ENCODE measurements at regions not wholly inside any gene's neighbourhood (a gene's known extent, or its start where the extent isn't known, plus 50 kb on each side); places are given as distances from the start of the nearest gene placed in this dataset.

DNA sequence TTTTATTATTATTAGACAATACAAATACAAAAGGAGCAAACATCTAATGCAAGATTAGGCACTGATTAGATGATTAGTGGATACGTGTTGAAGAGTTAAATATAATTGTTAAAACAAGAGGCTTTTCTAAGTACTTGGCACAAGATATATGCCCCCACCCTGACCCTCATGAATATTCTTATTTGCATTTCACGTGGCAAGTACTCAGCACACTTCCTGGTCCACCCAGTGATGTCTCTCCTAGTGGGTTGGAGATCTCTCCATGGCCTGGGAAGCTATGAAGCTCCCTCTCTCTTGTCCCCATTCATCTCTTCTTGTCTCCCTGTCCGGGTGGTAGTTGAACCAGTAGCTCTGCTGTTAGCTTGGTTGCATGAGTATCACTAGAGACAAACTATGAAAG is 375.3 kb downstream of the ADRA2A start:
- no peak for DNase-seq (ENCODE audit: low spot score)

DNA sequence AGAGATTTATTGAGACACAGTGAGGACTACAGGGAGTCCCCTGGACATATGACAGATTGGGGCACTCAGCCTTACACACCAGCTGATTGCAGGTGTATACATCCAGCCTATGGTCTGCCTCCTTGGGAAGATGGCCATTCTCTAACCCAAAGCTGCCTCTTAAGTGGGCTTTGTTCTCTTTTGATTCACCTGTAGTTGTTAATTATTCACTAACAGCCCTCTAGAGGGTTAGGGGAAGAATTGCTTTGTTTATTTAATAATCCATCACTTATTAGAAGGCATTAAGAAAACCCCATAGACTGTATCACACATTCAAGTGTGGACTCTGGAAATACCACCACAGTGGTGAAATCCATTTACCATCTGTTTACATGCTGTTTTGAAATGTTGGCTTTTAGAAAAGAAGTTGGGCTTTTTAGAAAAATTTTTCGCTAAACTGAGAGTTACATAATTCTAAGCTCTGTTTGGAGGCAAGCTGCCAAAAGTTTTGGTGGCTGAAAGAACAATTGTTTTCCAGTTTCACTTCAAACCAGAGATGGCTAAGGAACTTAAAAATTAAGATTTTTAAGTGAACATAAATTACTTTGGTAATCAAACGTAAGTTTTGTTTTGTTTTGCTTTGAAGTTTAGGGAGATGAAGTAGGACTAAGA is 379.1 kb downstream of the ADRA2A start:
- DNase-seq (ENCODE audit: low spot score), result no peak

DNA sequence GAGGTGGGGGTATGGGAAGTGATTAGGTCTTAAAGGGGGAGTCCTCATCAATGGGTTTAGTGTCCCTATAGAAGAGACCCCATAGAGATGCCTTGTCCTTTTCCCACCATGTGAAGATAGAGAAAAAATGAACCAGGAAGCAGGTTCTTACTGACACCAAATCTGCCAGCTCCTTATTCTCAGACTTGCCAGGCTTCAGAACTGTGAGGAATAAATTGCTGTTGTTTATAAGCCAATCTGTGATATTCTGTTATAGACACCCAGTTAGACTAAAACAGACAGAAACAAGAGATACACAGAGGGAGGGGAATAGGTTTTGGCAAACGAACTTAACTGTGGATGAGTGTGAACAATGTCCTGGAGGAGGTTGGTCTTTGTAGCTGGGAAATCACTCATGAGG is 381.4 kb downstream of the ADRA2A start:
- DNase-seq (ENCODE audit: low spot score), result no peak

DNA sequence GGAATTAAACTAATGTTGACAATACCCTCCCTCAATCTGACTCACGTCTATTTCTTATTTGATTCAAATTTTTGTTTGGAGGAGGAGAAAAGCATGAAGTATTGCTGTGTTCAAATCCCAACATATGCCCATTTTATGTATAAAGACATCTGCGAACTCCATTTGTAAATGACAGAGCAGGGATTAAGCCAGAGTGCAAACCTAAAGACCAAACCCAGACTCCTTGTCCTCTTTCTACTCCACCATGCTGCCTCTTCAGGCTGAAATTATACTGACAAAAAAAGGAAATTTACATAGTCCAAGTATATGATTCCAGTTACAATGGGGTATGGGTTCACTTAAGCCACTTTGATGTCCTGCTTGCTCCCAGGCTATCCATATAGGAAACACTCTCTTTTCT is 383.1 kb downstream of the ADRA2A start:
- no peak for DNase-seq (ENCODE audit: low spot score)

DNA sequence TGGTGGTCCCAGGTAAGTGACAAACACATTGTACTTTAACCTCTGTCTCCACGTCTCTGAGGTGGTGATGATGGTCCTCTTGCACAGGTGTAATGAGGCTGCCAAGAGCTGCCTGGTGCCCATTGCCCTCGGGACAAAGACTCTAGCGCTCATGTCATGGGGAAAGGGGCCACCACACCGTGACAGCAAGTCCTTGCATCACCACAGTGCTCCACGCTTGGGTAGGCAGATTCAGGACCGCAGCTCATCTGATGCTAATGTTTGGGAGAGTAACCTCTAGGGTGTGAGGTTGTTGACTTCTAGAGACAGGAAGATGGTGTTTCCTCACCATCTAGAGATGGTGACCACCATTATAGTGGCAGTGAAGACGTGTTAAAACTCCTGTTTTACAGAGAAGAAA is 395.6 kb downstream of the ADRA2A start:
- DNase-seq (ENCODE audit: low spot score), result no peak

- DNase-seq (ENCODE audit: low spot score), result no peak
Measured at GRCh38 chr10:111473361-111473760, 396.5 kb downstream of the ADRA2A start.

- DNase-seq (ENCODE audit: low spot score), result no peak
Measured at GRCh38 chr10:111474786-111475185, 398.0 kb downstream of the ADRA2A start.

DNA sequence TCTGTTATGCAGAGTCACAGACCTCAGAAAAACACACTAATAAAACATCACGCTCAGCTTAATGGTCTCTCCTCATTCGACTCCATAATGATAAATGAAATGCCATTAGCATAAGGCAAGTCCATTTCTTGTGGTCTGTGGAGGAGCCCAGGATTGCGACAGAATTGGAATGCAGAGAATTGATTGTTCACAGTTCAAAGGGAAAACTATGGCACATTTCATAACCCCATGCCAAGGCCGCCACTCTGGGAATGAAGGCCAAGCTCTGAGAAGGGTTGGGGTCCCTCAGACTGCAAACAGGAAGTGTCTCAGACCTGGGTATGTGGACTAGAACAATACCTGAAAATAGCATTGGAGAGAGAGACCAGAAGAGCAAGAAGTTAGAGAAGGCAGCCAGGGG is 398.9 kb downstream of the ADRA2A start:
- no peak for DNase-seq (ENCODE audit: low spot score)

- no peak for DNase-seq (ENCODE audit: low spot score)
Measured at GRCh38 chr10:111478651-111479050, 401.8 kb downstream of the ADRA2A start.

GRCh38 chr10:111479966-111480365 is 403.1 kb downstream of the ADRA2A start:
- DNase-seq (ENCODE audit: low spot score), result no peak

GRCh38 chr10:111481261-111481826 is 404.5 kb downstream of the ADRA2A start:
- no peak for DNase-seq (ENCODE audit: low spot score)

DNA sequence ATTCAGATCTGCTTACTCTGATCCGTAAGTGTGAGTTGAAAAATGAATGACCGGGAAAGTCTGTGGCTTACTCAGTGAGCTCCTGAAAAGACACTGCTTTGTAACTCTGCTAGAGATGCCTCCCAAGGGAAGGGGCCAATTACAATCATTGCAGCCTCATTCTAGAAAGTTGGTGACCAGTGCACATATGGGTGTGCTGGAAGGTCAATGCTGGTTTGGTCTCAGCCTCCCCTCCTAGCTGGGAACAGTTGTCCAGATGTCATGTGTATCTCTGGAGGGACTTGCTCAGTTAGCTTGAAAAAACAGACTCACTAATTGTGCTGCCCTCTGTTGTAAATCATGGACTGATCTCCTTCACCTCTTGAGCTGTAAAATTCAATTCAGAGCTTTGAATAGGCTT is 405.0 kb downstream of the ADRA2A start:
- DNase-seq (ENCODE audit: low spot score), result no peak

GRCh38 chr10:111482621-111483216 is 405.9 kb downstream of the ADRA2A start:
- DNase-seq (ENCODE audit: low spot score), result no peak

- DNase-seq (ENCODE audit: low spot score), result no peak
Measured at GRCh38 chr10:111485767-111486166, 408.9 kb downstream of the ADRA2A start.

GRCh38 chr10:111486346-111486745 is 409.5 kb downstream of the ADRA2A start:
- DNase-seq (ENCODE audit: low spot score), result no peak

DNA sequence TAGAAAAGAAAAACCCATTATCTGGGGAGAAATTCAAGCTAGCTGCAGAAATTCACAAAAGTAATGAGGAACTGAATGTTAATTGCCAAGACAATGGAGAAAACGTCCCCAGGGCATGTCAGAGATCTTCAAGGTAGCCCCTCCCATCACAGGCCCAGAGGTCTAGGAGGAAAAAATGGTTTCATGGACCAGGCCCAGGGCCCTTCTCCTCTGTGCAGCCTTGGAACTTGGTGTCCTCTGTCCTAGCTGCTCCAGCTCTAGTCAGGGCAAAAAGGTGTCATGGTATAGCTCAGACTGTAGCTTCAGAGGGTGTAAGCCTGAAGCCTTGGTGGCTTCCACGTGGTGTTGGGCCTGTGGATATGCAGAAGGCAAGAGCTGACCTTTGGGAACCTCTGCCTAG is 411.8 kb downstream of the ADRA2A start:
- no peak for DNase-seq (ENCODE audit: low spot score)

GRCh38 chr10:111491154-111491553 is 414.3 kb downstream of the ADRA2A start:
- DNase-seq (ENCODE audit: low spot score), result no peak

- DNase-seq (ENCODE audit: low spot score), result no peak
Measured at GRCh38 chr10:111493024-111493625, 416.3 kb downstream of the ADRA2A start.

DNA sequence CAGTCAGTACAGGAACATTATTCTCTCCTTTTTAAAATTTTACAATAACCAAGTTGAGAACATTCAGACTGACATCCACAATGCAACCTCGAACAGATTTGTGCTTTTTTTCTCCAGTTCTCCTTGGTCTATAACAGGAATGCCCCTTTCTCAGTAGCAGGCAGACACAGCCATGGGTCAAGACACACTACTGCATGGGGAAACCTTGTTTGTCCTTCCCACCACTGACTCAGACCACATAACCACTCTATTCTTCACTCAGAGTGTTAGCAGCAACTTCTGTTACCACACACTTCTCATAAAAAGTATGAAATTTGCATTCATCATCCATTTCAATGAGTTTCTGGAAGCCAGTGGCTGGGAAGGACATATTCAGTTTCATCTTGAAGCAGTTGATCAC is 421.7 kb downstream of the ADRA2A start:
- no peak for DNase-seq (ENCODE audit: low spot score)

DNA sequence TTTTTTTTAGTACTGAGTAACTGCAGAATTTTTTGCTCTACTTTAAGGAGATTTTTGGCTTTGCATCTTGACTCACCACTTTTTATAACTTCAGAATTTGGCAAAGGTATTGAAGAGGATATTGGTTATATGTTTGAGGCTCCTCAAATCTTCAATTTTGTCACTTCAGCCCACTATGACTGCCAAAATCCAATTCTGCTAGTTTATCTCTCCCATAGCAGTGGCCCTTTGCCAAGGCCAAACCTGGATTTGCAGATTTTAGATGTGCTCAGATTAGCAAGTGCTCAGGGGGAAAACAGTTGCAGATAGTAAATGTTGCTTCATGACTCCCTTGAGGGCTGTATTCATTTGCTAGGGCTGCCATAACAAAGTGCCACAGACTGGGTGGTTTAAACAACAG is 427.5 kb downstream of the ADRA2A start:
- no peak for DNase-seq (ENCODE audit: low spot score)

DNA sequence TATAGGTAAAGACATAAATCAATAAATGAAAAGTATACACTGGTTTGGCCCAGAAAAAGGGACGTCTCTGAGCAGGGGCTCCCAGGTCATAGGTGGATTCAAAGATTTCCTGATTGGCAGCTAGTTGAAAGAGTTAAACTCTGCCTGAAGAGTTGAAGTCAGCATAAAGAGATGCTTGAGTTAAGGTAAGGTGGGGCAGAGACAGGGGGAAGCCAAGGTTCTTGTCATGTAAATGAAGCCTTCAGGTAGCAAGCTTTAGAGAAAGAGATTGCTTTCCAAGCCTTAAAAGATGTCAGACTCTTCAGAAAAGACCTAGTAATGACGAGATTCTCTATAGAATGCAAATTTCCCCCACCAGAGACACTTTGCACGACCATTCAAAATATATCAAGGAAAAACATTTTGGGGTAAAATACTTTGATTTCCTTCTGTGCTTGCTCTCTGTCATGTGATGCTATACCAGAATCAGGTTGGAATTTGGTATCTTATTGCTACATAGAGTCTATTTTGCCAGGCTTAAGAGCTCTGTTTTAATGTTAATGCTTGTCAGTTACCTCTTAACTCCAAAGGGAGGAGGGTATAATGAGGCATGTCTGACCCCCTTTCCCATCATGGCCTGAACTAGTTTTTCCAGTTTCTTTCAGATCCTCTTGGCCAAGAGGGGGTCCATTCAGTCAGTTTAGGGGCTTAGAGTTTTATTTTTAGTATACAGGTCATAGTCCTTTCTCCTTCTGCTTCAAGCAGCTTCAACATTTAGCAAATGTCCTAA is 429.6 kb downstream of the ADRA2A start:
- DNase-seq (ENCODE audit: low spot score), result no peak

DNA sequence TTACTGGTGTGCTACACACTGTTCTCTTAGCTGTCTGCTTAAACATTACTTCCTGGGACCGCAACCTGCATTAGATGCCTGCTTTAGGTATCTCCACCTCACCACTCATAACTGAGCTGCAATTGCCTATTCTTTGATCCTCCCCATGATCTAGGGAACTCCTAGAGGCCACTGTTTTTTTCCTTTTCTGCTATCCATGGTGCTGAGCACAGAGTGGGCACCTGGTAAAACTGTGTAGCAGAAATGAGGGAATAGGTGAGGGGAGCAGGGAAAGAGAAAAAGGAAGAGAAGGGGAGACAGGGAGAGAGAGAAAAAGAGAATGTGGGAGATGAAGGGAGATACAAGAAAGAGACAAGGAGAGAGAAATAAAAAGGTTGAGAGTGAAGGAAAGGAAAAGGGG is 434.9 kb downstream of the ADRA2A start:
- no peak for DNase-seq (ENCODE audit: low spot score)

DNA sequence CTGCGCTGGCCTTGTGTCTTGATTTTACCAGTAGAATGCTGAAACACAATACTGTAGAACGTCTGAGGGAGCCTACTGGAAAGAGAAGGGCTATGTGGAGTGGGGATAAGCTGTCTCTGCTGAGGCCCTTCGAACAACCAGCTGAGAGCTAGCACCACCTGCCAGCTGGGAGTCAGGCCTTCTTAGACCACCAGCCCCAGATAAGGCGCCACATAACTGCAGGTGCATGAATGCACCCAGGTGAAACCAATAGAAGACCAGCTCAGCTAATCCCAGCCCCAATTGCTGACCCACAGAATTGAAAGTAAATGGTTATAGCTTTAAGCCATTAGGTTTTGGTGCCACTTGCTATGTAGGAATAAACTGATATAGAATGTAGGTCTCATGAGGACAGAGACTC is 438.4 kb downstream of the ADRA2A start:
- no peak for DNase-seq (ENCODE audit: low spot score)
